GM10266 (cell line): ENCODE measurements at regions not wholly inside any gene's neighbourhood (a gene's known extent, or its start where the extent isn't known, plus 50 kb on each side); places are given as distances from the start of the nearest gene placed in this dataset.

Experiments
- DNase-seq: peaks from one replicate; pipeline ENCODE4 v3.0.0; 2012; ENCODE audit errors: extremely low spot score
- TF ChIP-seq, protein P1 (sequence below): IDR thresholded peaks from 2 replicates; pipeline ENCODE4 v1.5.1; 2012; ENCODE audit warnings: mild to moderate bottlenecking, low read depth; ENCODE audit not compliant: control insufficient read depth, insufficient read depth; ENCODE audit errors: missing control alignments

DNA sequence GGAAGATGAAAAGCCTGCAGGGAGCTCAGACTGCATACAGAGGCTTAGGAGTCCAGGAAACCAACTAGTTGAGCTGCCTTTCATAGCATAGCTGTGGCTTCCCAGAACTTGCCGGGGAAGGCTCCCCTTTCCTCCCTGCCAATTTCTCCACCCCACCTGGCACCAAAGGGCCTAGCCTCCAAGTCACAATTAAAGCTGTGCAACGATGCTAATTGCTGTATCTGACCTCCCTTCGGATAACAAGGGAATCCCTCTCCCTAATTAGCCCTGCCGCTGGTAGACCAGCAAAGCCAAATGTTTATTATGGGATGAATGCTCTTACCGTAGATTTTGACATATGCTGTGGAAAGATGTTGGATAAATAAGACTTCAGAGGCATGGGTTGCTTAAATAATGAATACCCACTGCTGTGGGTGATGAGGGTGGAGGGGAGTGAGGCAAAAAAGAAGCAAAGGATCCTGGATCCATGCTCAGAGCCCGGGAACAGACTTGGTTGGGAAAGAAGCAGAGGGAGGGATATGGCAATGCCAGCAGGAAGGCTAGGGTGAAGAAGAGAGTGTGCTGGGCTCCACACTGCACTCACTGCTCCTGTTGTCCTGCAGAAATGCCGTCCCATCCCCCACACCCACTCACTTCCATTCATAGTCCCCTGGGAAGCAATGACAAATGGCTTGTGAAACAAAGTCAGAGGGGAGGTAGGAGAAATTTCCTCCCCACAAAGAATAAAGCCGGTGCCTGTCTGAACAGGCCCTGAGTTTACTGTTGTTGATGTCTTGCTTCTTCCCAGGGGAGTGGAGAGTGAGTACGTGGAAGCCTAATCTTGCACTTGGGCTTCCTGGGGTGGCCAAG lies 608.1 kb upstream of the CADM1 start:
- no peak for DNase-seq
- TF ChIP-seq, protein P1, sequence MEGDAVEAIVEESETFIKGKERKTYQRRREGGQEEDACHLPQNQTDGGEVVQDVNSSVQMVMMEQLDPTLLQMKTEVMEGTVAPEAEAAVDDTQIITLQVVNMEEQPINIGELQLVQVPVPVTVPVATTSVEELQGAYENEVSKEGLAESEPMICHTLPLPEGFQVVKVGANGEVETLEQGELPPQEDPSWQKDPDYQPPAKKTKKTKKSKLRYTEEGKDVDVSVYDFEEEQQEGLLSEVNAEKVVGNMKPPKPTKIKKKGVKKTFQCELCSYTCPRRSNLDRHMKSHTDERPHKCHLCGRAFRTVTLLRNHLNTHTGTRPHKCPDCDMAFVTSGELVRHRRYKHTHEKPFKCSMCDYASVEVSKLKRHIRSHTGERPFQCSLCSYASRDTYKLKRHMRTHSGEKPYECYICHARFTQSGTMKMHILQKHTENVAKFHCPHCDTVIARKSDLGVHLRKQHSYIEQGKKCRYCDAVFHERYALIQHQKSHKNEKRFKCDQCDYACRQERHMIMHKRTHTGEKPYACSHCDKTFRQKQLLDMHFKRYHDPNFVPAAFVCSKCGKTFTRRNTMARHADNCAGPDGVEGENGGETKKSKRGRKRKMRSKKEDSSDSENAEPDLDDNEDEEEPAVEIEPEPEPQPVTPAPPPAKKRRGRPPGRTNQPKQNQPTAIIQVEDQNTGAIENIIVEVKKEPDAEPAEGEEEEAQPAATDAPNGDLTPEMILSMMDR = no peak

DNA sequence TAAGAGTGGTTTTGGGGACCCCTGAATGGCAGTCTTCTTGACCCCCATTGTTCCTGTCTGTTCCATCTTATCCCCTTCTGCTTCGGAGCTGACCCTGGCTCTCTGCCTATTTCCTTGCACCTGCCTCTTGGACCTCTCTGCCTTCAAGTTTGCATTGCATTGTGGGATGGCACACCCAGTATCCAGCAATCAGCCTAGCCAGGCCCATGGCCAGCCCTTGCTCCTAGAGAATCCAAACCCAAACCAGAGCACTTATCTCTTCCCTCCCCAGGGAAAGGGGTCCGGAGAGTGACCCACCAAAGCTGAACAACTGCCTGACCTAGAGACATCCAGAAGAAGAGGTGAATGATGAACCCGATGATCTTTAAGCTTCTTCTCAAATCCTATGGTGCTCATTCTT lies 607.3 kb upstream of the CADM1 start:
- TF ChIP-seq, protein P1 = no peak
- DNase-seq = no peak

GRCh38 chr11:116110802-116111201 lies 606.6 kb upstream of the CADM1 start:
- DNase-seq = no peak
- TF ChIP-seq, protein P1 = no peak

- no peak for DNase-seq
- TF ChIP-seq, protein P1 = no peak
Measured at GRCh38 chr11:116110356-116110755, 606.1 kb upstream of the CADM1 start.

DNA sequence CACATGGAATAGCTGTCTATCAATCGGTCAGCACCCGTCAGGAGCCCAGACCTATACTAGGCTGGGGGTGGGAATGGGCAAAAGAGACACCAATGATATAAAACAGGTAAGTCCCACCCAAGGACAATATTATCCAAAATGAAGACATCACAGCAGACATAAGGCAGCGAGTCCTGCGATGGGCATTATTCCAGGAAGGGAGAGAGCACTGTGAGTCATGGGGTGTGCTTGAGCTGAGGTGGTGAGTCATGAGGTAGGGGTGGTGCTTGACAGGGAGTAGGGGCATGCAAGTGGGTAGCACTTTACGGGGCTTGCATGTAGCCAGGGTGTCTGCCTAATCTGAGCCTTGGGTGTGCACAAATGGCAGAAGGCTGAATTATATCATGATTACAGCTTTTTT lies 605.0 kb upstream of the CADM1 start:
- TF ChIP-seq, protein P1 = no peak
- DNase-seq = no peak

GRCh38 chr11:116108161-116108560 lies 603.9 kb upstream of the CADM1 start:
- TF ChIP-seq, protein P1 = no peak
- no peak for DNase-seq

GRCh38 chr11:116107229-116107628 lies 603.0 kb upstream of the CADM1 start:
- TF ChIP-seq, protein P1 = no peak
- no peak for DNase-seq
